HG02852 (cell line): ENCODE measurements at regions not wholly inside any gene's neighbourhood (a gene's known extent, or its start where the extent isn't known, plus 50 kb on each side); places are given as distances from the start of the nearest gene placed in this dataset.
"Not testable (repeated sequence)": the region's sequence is repeated elsewhere in the genome, so short reads cannot be mapped to it uniquely, and the experiment has no call there.

Experiments
- ATAC-seq: cut with Tn5 transposase; IDR thresholded peaks from one replicate; pipeline ENCODE4 v1.9.1; 2021; ENCODE audit warnings: mild to moderate bottlenecking, moderate library complexity; ENCODE audit not compliant: unreplicated experiment

DNA sequence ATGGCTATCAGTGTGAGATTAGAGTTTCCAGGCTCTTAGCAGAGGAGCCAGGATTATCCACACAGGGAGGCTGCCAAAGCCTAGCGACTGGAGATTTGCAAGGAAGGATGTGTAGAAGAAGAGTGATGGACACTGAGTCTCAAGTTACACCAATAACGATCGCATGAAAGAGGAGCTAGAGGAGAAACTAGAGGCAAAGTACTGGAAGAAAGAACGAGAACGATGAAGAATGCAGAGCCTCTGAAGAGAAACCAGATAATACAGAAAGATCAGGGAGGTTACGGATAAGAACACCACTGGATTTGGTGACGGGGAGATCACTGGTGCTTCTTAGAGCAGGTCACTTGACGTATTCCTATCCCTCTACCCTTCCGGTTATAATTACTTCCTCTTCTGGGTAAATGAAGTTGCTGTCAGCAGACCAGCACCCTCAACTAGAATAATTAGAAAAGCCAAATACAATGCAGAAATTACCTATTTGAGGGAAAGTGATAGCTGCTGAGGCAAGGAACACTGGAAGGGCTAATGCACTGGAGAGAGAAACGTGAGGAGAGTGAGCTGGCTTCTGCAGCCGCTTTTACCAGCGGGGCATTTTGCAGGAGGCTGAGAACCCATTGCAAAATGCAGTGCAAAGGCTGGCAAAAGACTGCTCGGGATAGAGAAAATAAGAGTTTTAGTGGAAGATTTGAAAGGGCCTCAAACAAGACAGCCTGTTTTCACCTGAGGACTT, 93.1 kb upstream of the HIF1A start:
- no peak for ATAC-seq

DNA sequence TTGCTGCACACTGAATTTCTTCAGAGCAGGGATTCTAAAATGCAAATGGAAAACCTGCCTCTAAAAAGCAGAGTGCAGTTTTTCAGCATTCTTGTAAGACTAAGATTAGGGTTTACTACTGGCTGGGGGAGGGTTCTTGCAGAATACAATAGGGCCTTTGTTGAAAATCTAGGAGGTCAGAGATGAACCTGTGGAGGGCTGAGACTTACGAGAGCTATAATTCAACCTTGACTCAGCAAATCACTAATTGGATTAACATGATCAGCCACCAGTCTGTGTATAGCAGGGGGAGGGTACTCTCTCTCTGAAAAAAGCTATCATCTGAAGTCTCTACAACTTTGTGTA, 92.6 kb upstream of the HIF1A start:
- ATAC-seq = no peak

DNA sequence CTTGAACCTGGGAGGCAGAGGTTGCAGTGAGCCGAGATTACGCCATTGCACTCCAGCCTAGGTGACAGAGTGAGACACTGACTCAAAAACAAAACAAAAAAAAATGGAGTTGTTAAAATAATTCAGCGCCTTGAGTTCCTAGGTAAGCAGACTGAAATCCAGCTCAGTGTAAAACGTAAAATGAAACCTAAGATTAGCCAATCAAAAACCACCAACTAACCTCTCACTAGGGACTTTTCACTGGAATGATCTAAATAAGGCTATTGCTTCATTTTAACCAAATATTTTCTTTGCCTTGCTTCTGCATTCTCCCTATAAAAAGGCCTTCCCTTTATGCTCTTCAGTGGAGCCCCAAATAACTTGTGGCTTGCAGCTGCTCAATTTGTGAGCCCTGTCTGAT, 91.6 kb upstream of the HIF1A start:
- ATAC-seq = no peak

DNA sequence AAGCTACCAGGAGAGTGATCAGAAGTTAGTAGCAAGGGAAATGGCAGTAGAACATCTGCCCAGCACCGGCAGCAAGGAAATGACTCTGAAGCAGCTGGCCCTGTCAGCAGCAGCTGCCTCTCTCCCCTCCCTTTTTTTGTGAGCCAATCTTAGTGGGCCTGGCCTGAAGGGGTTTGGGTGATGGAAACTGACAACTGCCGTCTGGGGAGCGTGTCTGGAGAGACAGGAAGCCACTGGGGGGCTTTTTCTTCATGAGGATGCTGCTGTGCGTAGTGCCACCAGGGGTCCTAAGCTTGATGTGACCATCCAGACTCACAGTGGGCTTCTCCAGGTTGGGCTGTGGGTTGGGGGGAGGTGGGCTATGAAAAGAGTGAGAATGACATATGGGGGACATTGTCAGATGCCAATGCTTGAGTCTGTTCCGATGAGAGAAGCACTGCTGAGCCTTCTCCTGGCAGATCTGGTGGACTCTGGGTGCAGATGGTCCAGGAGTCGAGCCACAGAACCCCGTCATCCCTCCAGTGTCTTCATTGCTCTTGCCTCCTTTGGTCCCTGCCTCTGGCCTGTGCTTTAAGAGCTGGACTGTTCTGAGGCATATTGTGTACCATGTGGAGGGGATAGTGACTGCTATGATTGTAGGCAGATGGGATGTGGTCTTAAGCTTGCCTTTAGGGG, 87.6 kb upstream of the HIF1A start:
- no peak for ATAC-seq

DNA sequence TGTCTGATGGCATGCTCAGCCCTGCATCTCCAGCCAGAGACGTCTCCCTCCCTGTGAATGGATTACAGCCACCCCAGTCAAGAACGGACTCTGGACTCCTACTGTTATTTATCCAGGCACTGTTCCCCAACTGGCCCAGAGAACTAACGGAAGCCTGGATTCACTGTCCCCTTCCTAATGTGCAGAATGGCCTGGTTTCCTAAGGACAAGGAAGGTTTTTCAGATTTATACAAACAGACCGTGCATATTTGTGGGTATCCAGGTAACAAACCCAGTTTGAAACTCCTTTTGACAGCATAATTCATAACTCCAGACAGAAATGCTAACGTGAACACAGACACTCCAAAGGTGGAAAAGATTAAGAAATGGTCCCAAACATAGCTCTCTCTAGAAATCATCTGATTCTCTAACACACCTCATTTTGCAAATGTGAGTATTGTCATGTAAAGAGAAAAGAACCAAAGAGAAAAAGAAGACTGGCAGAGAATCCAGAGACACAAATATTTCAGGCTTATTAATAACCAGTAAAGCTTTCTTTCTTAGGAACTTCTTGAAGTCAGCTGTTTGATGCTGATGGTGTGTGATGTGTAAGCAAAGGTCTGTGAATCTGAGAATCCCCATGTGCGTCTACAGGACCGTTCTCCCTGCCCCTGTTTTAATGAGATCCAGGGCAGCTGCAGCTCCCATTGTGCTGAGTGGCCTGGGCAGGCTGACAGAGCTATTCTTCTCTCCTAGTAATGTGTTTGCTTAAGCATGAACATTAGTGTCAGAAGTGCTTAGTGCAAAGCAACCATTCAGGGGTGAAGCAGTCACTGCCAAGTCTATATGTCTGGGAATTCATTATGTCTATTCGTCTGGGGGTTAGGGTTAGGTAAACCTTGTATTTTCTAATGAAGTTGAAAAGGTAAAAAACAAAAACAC, 86.8 kb upstream of the HIF1A start:
- no peak for ATAC-seq

DNA sequence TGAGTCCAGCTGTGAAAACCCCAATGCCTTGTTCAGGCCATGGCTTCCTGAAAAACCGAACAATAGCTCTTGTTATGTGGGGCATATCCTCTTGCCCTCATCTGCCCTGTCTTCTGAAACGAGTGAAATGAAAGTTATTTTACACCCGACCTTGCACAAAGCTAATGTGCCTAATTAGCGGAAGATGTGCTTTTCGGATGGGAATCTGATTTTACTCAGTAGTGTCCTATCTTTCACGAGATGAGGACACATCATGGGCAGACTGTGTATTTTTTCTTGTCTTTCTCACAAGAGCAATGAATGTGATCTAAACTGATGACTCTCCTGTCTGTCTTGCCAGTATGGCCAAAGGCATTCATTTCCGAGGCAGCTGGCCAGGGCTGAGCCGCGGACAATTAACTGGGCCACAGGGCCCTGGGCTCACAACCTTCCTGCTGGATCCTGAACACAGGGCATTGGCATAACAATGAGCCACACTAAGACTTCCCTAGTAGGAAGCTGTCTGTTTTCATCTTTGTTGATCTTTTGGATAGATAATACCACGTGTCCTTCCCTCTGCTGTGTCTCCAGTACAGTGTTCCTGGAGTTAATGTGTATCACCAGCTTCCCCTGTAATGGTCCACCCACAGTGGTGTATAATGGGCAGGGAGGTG, 86.0 kb upstream of the HIF1A start:
- ATAC-seq = no peak

DNA sequence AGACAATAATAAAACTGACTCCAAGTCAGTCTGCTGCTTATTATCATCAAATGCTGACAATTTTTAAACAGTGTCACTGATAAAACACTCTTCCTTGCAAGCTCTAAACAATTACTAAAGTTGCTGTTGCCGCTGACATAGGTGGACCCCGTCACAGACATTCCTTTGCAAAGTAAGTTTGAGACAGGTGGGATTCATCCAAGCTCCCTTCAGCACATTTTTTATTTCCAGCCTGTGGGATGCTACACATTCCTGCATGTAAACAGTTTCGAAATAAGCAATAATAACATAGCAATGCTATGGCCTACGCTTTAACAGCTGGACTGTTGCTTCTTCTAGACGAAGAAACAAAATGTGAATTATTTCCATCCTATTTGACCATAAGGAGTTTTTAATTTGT, 85.4 kb upstream of the HIF1A start:
- ATAC-seq = no peak

DNA sequence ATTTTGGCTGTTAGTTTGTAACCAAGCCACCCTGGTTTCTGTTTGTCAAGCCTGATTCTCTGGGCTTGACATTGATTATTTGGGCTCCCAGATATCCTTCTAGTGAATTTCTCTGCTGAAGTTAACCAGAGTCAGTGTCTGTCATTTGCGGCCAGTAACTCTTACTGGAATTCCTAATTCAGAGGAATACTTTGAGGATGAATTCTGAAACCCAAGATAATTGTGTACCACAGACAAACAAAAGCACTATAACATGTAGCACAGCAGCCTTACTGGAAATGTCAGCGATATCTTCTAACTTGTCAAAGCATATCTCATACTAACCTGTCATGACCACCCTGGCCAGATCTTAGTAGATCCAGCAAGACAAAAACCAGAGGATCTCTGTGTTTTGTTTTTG, 84.4 kb upstream of the HIF1A start:
- no peak for ATAC-seq

DNA sequence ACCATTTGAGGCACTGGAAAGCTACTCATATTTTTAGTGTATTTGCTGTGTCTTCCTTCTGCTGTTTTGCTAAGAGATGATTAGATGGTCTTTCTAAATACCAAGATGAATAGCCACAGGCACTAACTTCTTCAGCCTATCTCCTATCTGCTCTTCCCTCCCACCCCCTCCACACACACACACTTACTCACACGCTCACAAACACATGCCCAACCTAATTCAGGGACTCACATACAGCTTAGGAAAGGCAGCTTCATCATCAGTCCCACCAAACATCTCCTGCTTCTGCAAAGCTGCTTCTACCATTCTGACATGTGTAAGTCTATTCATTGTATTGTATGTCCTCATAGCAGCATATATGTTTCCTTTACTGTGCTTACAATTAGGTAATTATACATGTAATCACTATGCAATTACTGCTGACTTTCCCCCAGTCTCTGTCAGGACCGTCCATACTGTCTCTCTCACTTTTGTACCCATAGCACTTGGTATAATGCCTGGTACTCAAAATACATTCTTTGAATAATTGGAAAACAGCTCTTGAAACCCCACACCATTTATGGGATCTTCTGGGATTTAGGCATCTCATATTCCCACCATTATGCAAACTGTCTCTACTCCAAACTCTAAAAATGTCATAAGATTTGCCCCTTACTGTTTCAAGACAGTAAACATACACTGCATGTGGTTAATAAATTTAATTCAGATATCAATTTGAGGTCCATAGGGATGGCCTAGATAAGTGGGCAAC, 83.3 kb upstream of the HIF1A start:
- no peak for ATAC-seq

DNA sequence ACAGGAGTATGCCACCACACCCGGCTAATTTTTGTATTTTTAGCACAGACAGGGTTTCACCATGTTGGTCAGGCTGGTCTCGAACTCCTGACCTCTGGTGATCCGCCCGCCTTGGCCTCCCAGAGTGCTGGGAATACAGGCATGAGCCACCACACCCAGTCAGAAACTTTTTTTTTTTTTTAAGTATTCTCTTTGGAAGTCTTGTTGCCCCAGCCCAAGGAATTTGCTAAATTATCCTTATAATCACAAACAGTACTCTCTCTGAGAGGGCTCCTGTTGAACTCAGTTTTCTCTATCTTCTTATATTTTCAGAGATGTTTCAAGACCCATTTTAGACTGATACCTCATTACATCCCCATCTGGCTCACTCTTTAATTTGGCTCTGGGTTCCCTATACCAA, 82.3 kb upstream of the HIF1A start:
- not testable (repeated sequence) for ATAC-seq

DNA sequence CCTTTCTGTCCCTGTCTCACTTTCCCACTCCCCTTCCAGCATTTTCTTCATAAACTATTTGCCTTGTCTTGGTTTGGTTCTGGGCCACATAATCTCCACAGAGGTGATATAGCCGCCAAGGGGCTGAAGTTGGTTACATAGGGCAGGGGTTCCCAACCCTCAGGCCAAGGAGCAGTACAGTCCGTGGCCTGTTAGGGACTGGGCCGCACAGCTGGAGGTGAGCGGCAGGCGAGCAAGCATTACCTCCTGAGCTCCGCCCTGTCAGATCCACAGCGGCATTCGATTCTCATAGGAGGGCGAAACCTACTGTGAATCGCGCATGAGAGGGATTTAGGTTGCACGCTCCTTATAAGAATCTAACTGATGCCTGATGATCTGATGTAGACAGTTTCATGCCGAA, 80.6 kb upstream of the HIF1A start:
- ATAC-seq = no peak

DNA sequence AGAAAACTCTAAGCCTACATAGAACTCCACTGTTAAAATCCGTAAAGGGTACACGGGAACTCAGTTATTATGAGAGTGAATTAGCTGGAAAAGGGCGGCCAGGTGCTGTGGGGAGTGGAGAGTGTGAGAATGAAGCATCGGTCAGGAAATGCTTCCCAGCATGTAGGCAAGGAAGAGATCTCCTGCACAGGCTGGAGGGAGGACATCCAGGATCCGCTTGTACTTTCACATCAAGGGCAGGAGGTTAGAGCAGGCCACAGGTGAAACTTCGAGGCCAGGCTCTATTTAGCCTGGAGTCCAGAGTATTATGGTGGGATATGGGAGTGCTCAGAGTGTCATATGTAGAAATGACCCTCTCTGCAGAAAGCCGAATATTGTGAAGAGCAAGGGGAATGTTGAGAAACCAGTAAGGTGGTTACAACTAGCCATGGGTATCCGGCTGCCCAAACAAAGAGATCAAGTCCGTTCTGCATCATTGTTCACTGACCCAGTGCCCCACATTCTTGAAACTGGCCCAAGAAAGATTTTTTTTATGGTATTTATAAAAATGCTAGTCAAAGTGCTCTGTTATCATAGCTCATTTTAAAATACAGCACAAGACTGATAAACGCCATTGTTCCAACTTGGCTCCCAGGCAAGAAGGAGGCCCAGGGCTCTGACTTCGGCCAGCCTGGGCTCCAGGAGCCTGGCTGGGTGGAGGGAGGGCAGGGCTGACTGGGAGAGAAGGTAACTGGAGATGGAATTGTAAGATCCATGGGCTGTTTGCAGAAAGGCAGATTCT, 79.4 kb upstream of the HIF1A start:
- ATAC-seq = no peak

DNA sequence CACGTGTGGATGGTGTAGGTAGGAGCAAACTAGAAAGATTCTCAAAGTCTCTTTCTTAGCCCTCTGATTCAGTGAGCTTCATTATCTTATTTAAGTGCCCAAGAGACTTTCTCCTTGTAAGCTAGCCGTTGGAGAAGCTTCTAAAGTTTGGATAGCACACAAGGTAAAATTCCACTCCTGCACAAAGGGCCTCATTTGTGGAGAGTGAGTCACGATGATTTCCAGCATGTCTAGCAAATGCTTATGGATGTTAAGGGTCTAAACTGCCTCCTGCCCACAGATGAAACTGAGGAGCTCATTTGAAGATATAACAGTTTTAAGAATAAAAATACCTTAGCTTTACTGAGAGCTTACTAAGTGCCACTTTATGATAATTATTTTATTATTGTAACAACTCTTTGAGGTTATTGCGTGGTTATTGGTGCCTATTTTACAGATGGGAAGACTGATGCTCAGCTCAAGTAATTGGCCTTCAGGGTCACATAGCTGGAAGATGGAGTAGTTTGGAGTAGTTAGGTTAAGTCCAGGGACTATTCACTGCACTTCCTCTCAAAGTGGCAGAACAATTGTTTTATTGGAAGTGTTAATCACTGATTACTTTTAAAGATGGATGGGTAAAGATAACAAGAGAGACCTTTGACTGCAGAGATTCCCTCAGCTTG, 78.7 kb upstream of the HIF1A start:
- ATAC-seq = no peak

DNA sequence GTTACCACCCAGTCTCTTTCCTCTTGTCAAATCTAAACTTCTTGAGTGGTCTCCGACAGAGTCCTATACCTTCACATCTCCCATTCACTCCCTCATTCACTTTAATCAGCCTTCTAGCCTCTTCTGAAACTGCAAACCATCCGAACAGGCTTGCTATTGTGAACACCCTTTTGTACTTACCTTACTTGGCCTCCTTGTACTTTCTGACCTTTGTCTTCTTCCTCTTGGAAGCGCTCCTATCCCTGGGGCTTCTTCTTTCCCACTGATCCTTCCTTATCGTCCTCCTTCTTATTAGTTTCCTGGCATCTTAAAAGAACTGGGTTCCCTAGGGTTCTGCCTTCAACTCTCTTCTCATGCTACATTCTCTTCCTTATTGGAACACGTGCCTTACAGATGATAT, 76.9 kb upstream of the HIF1A start:
- ATAC-seq = no peak

DNA sequence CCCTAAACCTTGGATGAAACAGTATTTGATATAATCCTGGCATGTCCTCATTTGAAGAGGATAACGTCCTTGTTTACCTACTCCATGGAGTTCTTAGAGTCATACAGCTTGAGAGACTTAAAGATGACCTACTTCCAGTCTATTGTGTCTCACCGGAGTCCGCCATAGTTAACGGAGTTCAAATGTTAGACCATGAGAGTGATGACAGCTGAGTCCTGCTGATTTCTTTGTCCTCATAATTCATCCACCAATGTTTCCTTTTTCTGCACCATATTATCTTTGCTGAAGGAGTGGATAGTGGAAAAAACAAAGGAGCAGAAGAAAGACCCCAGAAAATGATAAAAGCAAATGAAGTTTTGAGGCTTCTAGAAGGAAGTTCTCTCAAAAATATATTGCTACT, 75.8 kb upstream of the HIF1A start:
- ATAC-seq = no peak

DNA sequence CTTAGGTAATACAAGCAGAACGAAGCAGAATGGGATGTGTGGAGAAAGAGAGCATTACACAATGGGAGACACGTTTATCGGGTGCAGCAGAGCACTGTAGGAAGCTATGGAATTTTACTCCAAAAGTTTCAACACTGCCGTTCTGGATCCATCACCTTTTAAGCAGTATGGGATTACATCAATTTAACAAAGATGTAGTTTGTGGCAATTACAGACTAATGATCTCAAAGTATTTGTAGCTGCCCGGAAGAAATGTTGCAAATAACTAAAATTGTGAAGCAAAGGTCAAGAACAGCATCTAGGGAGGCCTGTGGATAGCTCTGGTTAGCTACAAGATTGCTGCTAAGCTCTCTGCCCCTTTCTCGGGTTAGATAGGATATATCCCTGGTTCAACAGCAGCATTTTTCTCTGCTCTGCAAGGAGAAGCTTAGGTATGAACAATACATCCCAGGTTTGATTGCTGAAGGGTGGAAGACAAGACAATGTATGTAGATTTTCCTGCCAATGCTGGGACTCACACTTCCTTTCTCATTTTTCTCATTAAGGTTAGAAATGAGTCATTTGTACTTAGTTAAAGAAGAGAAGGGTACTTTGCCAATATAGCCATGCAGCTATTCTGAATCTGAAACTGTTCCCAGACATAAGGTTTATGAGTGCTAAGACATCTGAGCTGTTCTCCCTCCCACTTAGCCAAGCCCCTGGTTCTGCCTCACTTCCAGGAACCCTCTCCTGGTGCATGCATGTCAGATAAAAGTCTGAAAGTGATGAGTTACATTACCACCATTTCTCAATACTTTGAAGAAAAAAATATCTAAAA, 75.0 kb upstream of the HIF1A start:
- ATAC-seq = peak; percentile 74

DNA sequence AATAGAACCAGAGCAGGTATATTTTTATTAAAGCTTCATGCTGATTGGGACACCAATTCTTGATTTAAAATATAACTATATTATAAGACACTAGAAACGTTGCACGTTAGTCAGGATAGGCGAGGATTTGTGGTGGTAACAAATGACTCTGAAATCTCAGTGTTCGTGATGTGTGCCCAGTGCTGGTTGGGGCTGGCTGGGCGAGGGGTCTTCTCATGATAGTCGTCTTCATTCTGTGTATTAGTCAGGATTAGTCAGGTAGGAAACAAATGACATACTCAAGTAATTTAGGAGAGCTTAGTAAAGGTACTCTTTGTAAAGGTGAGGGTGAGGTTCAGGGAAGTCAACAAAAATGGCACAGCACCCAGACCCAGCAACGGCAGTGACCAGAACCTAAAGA, 73.9 kb upstream of the HIF1A start:
- ATAC-seq = no peak

DNA sequence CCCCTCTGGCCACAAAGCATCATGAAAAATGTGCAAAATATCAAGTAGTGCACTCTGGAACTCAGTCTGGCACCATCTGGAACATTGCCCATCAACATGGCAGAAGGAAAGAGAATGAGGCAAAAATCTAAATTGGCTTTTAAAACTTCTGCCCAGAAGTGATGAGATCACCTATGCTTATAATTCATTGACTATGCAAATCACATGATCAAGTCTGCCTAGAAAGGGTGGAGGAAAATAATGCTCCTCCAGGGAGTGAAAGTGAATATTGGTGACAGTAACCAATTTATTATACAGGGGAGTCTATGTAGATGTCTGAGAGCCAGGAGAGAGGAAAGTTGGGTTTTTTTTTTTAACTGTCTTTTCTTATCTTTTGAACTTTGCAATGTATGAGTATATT, 73.3 kb upstream of the HIF1A start:
- no peak for ATAC-seq

DNA sequence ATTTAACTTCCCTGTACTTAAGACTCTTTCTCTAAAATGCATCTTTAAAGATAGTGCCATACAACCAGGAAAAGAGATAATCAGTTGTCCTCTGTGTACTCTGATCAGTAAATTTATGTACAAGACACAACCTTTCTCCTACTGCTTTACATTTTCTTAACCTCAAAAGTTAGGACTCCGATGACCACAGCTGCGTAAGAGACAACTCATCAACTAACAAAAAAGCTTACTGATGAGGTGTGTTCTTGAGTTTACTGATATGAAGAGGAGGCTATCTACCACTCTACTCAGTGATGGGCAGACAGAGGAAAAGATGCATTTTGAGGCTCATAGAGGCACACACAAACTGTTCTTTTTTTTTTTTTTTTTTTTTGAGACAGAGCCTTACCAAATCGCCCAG, 71.4 kb upstream of the HIF1A start:
- no peak for ATAC-seq
